ENCODE measurements at regions not wholly inside any gene's neighbourhood (a gene's known extent, or its start where the extent isn't known, plus 50 kb on each side); places are given as distances from the start of the nearest gene placed in this dataset.
A peak's percentile ranks its signal among the peaks of the same experiment; 100 is the strongest.
"Not testable (repeated sequence)": the region's sequence is repeated elsewhere in the genome, so short reads cannot be mapped to it uniquely, and the experiment has no call there.

GRCh38 chr7:91504919-91505318, 240.7 kb downstream of the FZD1 start (continued):
- no peak for TF ChIP-seq ZNF30 (CRISPR knock-in tag; IDR thresholded peaks at IDR 0.05)

GRCh38 chr7:91506966-91507365, 242.7 kb downstream of the FZD1 start:
- H3K4me3 ChIP-seq (replicated peaks in 1 of 3; ENCODE audit: insufficient read depth in 1 of 3, low read depth in 2 of 3, low read length in 3 of 3); intact Hi-C loops (cut with micrococcal nuclease; ENCODE audit: unreplicated experiment); H3K79me2 ChIP-seq (ENCODE audit: insufficient read depth, low read length); DNase-seq (ENCODE audit: low spot score); H3K27ac ChIP-seq (ENCODE audit: extremely low read length, insufficient read depth, low read length); ATAC-seq; BruUV-seq (replicated peaks); H3K27me3 ChIP-seq (ENCODE audit: control insufficient read depth in 1 of 2, insufficient read depth in 2 of 2, low read length in 2 of 2); FAIRE-seq; H3K9ac ChIP-seq (ENCODE audit: insufficient read depth, low read depth, low read length); H3K36me3 ChIP-seq (replicated peaks in 1 of 2; ENCODE audit: control insufficient read depth in 1 of 2, insufficient read depth in 2 of 2, low read length in 2 of 2); H4K20me1 ChIP-seq (ENCODE audit: insufficient read depth, low read length); H3K4me2 ChIP-seq (ENCODE audit: low read depth, low read length); H2AFZ ChIP-seq (ENCODE audit: low read length); POLR2A ChIA-PET; H3K9me3 ChIP-seq (ENCODE audit: low read length); in situ Hi-C loops (cut with HindIII; ENCODE audit: extremely low pct_ligation_motif_present, low pct_unique_long_range_greater_than_20kb); H3K4me1 ChIP-seq (ENCODE audit: insufficient read depth, low read length); CTCF ChIA-PET (ENCODE audit: low intra/inter-chr PET ratio, low total read pairs): not testable (repeated sequence)
- WGBS (ENCODE audit: low lambda C conversion rate) = 32% methylated on average over 9 of the region's 10 CpGs
- 0 out of 2 replicates have a peak, but pooled peaks have one; percentile 37 for TF ChIP-seq ZNF281 (CRISPR knock-in tag; IDR thresholded peaks at IDR 0.05; ENCODE audit: borderline replicate concordance)

- in situ Hi-C loops (cut with HindIII; ENCODE audit: extremely low pct_ligation_motif_present, low pct_unique_long_range_greater_than_20kb); H3K27ac ChIP-seq (ENCODE audit: extremely low read length, insufficient read depth, low read length); H3K79me2 ChIP-seq (ENCODE audit: insufficient read depth, low read length); H3K4me2 ChIP-seq (ENCODE audit: low read depth, low read length); ATAC-seq; BruUV-seq (replicated peaks); H3K4me1 ChIP-seq (ENCODE audit: insufficient read depth, low read length); H3K9me3 ChIP-seq (ENCODE audit: low read length); CTCF ChIA-PET (ENCODE audit: low intra/inter-chr PET ratio, low total read pairs); FAIRE-seq; H3K36me3 ChIP-seq (replicated peaks in 1 of 2; ENCODE audit: control insufficient read depth in 1 of 2, insufficient read depth in 2 of 2, low read length in 2 of 2); H2AFZ ChIP-seq (ENCODE audit: low read length); H3K4me3 ChIP-seq (replicated peaks in 1 of 3; ENCODE audit: insufficient read depth in 1 of 3, low read depth in 2 of 3, low read length in 3 of 3); H3K27me3 ChIP-seq (ENCODE audit: control insufficient read depth in 1 of 2, insufficient read depth in 2 of 2, low read length in 2 of 2); H4K20me1 ChIP-seq (ENCODE audit: insufficient read depth, low read length); POLR2A ChIA-PET; intact Hi-C loops (cut with micrococcal nuclease; ENCODE audit: unreplicated experiment); H3K9ac ChIP-seq (ENCODE audit: insufficient read depth, low read depth, low read length); DNase-seq (ENCODE audit: low spot score): not testable (repeated sequence)
- 8% methylated on average over 1 of the region's 1 CpG for WGBS (ENCODE audit: low lambda C conversion rate)
Measured at GRCh38 chr7:91511861-91512260, 247.6 kb downstream of the FZD1 start.

All from HepG2 (cell line).